Stimulated activated CD4-positive, alpha-beta T cell treated with anti-CD3 and anti-CD28 coated beads, Interleukin-1b, Interleukin-23, amount 100 ng/mL, for 4 hours (primary cell): ENCODE measurements at regions not wholly inside any gene's neighbourhood (a gene's known extent, or its start where the extent isn't known, plus 50 kb on each side); places are given as distances from the start of the nearest gene placed in this dataset.

ENCODE experiments used
- DNase-seq, 2 donors: peaks; one replicate each; pipeline ENCODE4 v3.0.0-alpha.2; 2020; ENCODE audit warnings: low read depth in 2 of 2

GRCh38 chr3:110227991-110228390, 843.6 kb upstream of the NECTIN3 start:
- DNase-seq: no peak

DNA sequence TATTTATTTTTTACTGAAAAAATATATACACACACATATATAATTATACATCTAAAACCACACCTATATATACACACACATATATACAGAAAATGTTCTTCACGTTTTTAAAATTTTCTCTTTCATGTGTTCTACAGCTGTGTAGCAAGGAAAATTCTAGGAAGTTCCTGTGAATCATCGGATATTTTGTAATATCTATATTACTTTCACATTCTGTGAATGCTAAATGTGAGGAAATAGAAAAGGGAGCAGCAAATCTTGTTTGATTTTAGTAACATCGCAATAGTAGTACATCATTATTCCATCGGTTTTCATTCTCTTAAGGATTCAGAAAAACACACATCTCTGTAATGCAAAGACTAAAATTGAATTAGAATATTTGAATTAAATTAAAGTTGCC, 836.8 kb upstream of the NECTIN3 start:
- no peak for DNase-seq

DNA sequence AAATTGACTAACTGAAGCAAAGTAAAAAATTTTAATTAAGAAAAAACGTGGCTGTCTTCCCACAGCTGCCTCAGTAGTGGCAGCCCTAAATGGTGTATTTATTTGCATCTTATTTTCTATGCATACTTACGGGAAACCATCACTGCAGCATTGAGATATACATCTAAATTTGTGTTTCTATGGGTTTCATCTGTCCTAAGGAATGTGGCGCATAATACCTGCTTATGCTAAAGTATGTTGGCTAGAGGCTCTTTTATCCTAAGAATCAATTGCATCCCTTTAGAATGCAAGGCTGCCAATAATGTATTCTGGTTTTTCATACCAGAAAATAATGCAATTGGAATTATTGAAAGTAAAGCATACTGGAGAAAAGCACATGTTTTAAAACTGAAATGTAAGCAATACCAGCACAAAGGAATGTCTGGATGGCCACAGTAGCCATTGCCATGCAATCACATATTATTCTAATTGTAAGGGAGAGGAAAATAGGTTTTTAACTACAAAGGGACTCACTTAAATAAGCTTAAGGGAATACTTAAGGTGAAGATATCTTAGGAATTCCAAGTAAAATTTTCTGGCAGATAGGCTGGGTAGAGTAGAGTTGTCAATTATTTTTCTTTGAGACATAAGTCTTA, 834.5 kb upstream of the NECTIN3 start:
- no peak for DNase-seq

DNA sequence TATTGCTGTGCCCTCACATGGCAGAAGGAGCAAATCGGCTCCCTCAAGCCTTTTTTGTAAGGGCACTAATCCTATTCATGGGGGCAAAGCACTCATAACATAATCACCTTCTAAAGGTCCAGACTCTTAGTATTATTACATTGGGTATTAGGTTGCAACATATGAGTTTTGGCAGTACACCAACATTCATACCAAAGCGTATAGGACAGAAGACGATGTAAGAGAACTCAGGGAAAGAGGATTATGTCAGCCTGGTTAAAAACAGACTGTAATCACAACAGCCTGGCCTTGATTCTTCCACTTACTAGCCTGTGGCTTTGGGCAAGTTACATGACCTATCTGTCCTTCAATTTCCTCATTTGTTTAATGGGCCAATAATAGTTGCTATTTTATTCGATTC, 828.5 kb upstream of the NECTIN3 start:
- no peak for DNase-seq

DNA sequence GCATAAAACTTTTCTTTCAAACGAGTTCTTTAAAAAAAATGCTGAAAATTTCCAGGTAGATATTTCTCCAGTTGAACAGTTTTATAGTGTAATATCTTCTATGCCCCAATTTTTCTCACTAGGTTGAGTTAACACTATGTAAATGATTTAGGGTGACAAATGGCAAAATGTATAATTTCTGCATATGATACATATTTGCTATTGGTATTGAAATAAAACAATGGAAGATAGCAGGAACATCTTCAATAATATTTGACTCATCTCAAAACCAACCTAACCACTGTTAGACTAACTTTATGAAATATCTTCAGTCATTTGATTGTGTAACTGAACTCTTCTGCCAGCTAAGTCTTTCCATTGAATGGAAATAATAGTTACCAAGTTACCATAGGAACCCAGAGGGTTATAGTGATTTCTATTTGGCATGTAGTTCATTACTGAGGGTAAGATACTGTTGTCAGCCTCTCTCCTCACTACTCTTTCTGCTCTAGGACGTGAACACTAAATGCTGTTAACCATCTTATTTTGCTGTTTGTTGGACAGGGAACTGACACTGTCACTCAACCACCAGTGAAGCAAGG, 824.7 kb upstream of the NECTIN3 start:
- no peak for DNase-seq

DNA sequence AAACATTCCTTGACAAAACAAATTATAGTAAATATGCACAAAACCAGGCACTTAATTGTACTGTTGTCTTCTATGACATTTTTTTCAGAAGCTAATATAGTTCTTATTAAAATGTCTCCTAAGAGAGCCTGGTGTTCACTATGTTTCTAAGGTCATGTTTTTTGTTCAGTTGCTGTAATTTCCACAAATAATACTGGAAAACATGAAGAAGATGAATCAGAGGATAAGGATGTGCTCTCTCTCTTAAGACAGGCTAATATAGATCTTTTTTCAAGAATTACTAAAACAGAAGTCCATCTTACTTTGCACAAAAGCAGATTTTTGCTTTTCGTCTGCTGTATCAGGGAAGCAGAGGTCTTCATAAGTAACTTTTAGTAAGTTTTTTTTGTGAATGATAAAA, 823.0 kb upstream of the NECTIN3 start:
- DNase-seq: no peak

DNA sequence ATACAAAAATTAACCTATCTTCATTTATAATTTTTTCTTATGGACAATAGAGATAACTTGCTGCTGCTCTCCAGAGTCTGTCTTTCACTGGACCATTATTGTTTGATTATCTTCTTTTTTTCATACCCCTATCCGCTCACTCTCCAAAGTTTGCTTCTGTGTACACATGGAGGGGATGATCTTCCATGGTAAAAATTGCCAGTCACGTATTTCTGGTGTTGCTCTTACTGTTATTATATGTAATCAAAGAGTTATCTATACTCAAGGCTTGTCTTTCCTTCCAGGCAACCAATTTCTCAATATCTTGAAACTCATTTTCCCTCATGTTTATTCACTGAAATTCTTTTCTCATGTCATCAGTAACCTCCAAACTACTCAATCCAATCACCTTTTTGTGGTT, 817.8 kb upstream of the NECTIN3 start:
- no peak for DNase-seq

DNA sequence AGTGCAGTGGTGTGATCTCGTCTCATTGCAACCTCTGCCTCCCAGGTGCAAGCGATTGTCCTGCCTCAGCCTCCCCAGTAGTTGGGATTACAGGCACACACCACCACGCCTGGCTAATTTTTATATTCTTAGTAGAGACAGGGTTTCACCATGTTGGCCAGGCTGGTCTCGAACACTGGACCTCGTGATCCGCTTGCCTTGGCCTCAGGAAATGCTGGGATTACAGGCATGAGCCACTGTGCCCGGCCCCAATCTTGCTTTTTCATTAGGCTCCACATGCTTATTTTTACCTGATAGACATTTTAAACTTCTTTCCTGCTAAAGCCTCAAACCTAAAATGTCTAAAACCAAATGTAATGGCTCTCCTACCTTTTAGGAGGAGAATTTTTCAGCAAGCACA, 817.0 kb upstream of the NECTIN3 start:
- DNase-seq: no peak

- no peak for DNase-seq
These were observed 810.5 kb upstream of the NECTIN3 start for GRCh38 chr3:110261141-110261540.

GRCh38 chr3:110262896-110263295, 808.7 kb upstream of the NECTIN3 start:
- no peak for DNase-seq

DNA sequence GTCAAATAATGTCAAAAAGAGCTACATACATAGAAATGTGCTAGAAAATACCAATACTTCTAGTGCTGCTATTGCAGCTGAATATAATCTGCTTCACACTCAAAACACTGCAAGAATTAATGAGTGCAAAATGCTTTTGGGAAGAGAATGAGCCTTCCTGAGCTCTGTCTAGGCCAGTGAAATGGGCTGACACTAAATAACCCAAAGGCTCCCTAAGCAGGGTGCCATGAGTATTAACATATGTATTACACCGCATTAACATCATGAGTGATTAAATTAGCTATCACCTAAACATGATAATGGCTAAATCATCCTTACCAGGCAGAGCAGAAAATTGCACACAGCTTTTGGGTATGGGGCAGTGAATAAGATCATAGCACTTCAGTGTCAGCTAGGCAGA, 806.3 kb upstream of the NECTIN3 start:
- no peak for DNase-seq

DNA sequence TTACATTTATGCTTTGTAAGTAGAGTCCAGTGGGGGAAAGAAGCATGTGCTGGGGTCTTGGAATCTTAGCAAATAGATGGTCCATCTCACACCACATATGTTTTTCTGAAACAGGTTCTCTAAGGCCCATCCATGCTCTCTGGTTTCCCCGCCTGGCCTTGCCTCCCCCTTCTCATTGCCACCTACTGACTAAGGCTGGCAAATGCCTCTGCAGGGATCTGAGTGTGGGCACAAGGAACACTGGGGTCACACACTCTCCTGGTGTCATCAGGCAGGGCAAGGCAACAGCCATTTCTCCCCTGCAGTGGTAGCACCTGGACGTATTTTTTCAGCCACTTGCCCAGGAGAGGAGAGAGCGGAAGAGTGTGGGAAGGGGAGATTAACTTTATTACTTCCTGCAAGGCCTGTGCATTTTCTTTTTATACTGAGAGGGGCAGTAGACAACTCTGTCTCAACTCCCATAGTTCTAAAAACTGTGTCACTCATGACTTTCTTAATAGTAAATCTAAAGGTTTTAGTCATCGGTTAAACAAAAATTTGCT, 804.2 kb upstream of the NECTIN3 start:
- DNase-seq: no peak

DNA sequence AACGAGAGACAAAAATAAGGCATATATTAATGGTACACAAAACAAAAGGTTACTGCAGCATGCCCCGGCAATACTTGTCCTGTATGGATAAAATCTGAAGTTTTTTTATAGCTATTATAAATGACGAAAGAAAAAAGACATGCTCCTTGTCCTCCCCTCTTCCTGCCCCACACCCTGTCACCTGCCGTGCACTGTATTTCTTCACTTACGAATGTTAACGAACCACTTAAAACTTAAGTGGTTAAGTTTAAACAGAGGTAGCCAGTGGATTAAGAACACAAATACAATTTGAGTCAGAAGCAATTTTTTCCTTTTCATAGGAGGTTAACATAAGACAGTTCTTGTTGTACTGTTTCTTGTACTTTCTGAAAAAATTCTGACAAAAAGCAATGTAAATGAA, 799.1 kb upstream of the NECTIN3 start:
- no peak for DNase-seq

DNA sequence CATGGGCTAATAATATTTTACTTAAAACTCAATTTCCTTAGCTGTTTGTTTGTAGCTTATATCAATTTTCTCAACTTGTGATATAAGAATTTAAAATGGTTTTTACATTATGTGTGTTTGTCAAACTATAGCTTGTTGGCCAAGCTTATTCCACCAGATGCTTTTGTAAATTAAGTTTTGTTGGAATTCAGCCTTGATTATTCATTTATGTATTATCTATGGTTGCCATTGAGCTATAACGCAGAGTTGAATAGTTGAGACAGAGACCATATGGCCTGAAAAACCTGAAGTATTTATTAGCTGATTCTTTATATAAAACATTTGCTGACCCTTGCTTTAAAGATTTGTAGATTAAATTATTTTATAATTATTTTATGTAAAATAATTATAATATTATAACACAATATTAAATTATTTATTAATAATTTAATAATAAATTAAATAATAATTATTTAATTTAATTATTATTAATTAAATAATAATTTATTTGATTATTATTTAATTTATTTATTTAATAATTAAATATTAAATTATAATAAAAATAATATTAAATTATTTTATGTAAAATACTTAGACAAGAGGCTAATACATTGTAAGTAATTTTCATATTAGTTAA, 779.6 kb upstream of the NECTIN3 start:
- no peak for DNase-seq

DNA sequence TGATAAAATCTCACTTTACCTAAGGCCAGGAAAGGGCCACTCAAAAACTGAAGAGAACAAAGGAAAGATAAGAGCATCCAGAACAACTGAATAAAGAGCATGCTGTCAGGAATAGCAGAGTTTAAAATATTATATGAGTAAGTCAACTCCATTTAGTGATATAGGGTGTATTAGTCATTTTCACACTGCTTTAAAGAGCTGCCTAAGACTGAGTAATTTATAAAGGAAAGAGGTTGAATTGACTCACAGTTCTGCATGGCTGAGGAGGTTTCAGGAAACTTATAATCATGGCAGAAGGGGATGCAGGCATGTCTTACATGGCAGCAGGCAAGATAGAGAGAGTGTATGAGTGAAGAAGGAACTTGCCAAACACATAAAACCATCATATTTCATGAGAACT, 778.0 kb upstream of the NECTIN3 start:
- DNase-seq: no peak

- DNase-seq: no peak
These were observed 774.7 kb upstream of the NECTIN3 start for GRCh38 chr3:110296885-110297284.

DNA sequence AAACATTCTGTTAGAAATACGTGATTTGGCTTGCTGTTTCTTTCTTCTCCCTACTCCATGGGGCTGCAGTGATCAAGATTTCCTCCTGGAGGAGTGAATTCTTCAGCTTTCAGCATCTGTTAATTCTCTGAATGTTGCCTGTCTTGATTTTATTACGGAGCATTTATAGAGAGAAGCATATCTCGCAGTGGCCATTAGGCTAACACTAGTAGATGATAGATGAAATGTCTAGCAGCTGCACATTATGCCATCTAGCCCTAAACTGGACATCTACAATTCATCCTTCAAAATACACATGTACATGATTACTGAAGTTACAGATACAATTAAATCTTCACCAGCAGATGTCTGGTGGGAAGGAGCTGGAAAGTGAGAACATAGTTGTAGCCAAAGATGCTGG, 769.8 kb upstream of the NECTIN3 start:
- DNase-seq: no peak

- no peak for DNase-seq
These were observed 764.4 kb upstream of the NECTIN3 start for GRCh38 chr3:110307065-110307809.

GRCh38 chr3:110311541-110311940, 760.1 kb upstream of the NECTIN3 start:
- no peak for DNase-seq

- DNase-seq: peak; percentile 2 to 52
These were observed 757.0 kb upstream of the NECTIN3 start for GRCh38 chr3:110314512-110315114.

DNA sequence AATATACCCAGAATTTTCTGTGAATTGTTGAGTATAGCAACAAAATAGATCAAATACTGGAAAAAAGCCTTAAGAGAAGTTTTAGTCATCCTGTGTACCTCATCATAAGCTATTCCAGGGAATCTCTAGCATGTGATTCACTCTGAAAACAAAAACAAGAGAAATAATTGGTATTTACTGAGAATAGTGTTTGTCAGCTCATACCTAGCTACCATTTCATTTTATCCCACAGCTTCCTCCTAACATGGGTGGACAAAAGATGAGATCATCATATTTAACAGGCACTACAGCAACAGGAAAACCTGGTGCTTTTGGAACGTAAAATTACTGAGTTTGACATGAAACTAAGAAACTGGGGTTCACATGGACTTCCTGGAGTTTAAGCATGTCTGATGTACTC, 753.5 kb upstream of the NECTIN3 start:
- DNase-seq: no peak

- DNase-seq: no peak
These were observed 748.3 kb upstream of the NECTIN3 start for GRCh38 chr3:110323349-110323748.
